IMR-90 (cell line): ENCODE measurements at regions not wholly inside any gene's neighbourhood (a gene's known extent, or its start where the extent isn't known, plus 50 kb on each side); places are given as distances from the start of the nearest gene placed in this dataset.
A peak's percentile ranks its signal among the peaks of the same experiment; 100 is the strongest.

Source experiments
- ATAC-seq: fragments of 200-7000 bp; cut with Tn5 transposase; 2 replicates; pipeline ENCODE4 v1.9.1; 2020; ENCODE audit warnings: low read depth, mild to moderate bottlenecking, moderate library complexity
- BruUV-seq: library from RNA; stranded (reverse); fragments of 400-500 nt; replicated peaks from 2 replicates; lab custom pipeline; 2021; lab: Mats Ljungman, UMichigan
- CTCF ChIA-PET: fragments of 300-600 bp; formaldehyde crosslinking; extraction: SDS; loops from one replicate; lab custom pipeline; 2021; ENCODE audit warnings: antibody characterized with exemption; lab: Yijun Ruan, JAX
- POLR2A ChIA-PET: fragments of 300-600 bp; sonication (Branson Sonifier 250); formaldehyde crosslinking; loops from one replicate; lab custom pipeline; 2022; ENCODE audit warnings: antibody characterized with exemption; ENCODE audit not compliant: unreplicated experiment; lab: Charles Lee
- DNase-seq: peaks from one replicate; pipeline ENCODE4 v3.0.0; 2013
- H2AFZ ChIP-seq: replicated peaks from 2 replicates; pipeline ENCODE3; 2013; ENCODE audit warnings: low read length, mild to moderate bottlenecking; ENCODE audit not compliant: poor library complexity
- H2AK5ac ChIP-seq: 2 replicates; pipeline ENCODE4 v1.6.1; 2013; ENCODE audit warnings: low read depth, low read length, inconsistent platforms
- H2AK9ac ChIP-seq: replicated peaks from 2 replicates; pipeline ENCODE3; 2013; ENCODE audit warnings: mild to moderate bottlenecking, low read depth, low read length, moderate library complexity; ENCODE audit not compliant: poor library complexity
- H2BK120ac ChIP-seq: 2 replicates; pipeline ENCODE4 v1.6.1; 2013; ENCODE audit warnings: low read depth, low read length, inconsistent platforms
- H2BK15ac ChIP-seq: 3 replicates; pipeline ENCODE4 v1.6.1; 2013; ENCODE audit warnings: low read depth, low read length, inconsistent platforms
- H2BK20ac ChIP-seq: 2 replicates; pipeline ENCODE4 v1.6.1; 2013; ENCODE audit warnings: low read depth, mild to moderate bottlenecking, inconsistent platforms, low read length, moderate library complexity
- H2BK5ac ChIP-seq: 2 replicates; pipeline ENCODE4 v1.6.1; 2013; ENCODE audit warnings: mild to moderate bottlenecking, low read depth, low read length, inconsistent platforms; ENCODE audit not compliant: poor library complexity, severe bottlenecking
- H3K14ac ChIP-seq: replicated peaks from 2 replicates; pipeline ENCODE4 v1.6.1; 2013; ENCODE audit warnings: low read depth, low read length, inconsistent platforms
- H3K18ac ChIP-seq: 2 replicates; pipeline ENCODE4 v1.6.1; 2013; ENCODE audit warnings: low read depth, low read length, control low read depth
- H3K23ac ChIP-seq: 2 replicates; pipeline ENCODE4 v1.6.1; 2013; ENCODE audit warnings: low read depth, low read length, inconsistent platforms
- H3K27ac ChIP-seq: 2 replicates; pipeline ENCODE4 v1.5.1; 2013; ENCODE audit warnings: mild to moderate bottlenecking, control low read depth, low read length; ENCODE audit not compliant: insufficient read depth
- H3K27me3 ChIP-seq: 2 replicates; pipeline ENCODE4 v1.6.1; 2013; ENCODE audit warnings: low read length; ENCODE audit not compliant: control insufficient read depth, insufficient read depth
- H3K36me3 ChIP-seq: 2 replicates; pipeline ENCODE4 v1.6.1; 2013; ENCODE audit warnings: low read length, mixed read lengths; ENCODE audit not compliant: control insufficient read depth, insufficient read depth
- H3K4ac ChIP-seq: 2 replicates; pipeline ENCODE4 v1.6.1; 2013; ENCODE audit warnings: low read depth, low read length, inconsistent platforms
- H3K4me1 ChIP-seq: 2 replicates; pipeline ENCODE4 v1.6.1; 2013; ENCODE audit warnings: low read length, mixed read lengths; ENCODE audit not compliant: control insufficient read depth, insufficient read depth
- H3K4me2 ChIP-seq: 2 replicates; pipeline ENCODE4 v1.6.1; 2013; ENCODE audit warnings: low read depth, mild to moderate bottlenecking, control low read depth, low read length, moderate library complexity
- H3K4me3 ChIP-seq: 2 replicates; pipeline ENCODE4 v1.5.1; 2013; ENCODE audit warnings: low read depth, mild to moderate bottlenecking, control low read depth, low read length, moderate library complexity; ENCODE audit not compliant: insufficient read depth
- H3K56ac ChIP-seq: 2 replicates; pipeline ENCODE4 v1.6.1; 2013; ENCODE audit warnings: low read length, inconsistent platforms; ENCODE audit not compliant: insufficient read depth; ENCODE audit errors: extremely low read depth
- H3K79me1 ChIP-seq, 2 experiments: 2 replicates each; pipeline ENCODE4 v1.6.1; 2013; ENCODE audit warnings: low read length in 2 of 2, inconsistent platforms in 1 of 2, low read depth in 1 of 2
- H3K9ac ChIP-seq: 2 replicates; pipeline ENCODE4 v1.6.1; 2013; ENCODE audit warnings: low read depth, low read length, control low read depth
- H3K9me1 ChIP-seq: 2 replicates; pipeline ENCODE4 v1.6.1; 2013; ENCODE audit warnings: low read length, inconsistent platforms; ENCODE audit not compliant: insufficient read depth
- H3K9me3 ChIP-seq: 2 replicates; pipeline ENCODE4 v1.6.1; 2013; ENCODE audit warnings: low read length; ENCODE audit not compliant: control insufficient read depth, insufficient read depth
- H4K20me1 ChIP-seq: 2 replicates; pipeline ENCODE4 v1.6.1; 2013; ENCODE audit warnings: low read length, inconsistent platforms; ENCODE audit not compliant: insufficient read depth
- H4K5ac ChIP-seq: 2 replicates; pipeline ENCODE4 v1.6.1; 2013; ENCODE audit warnings: mild to moderate bottlenecking, low read depth, low read length, control low read depth
- H4K8ac ChIP-seq, 2 experiments: 2 replicates each; pipeline ENCODE4 v1.6.1; 2013; ENCODE audit warnings: low read depth in 2 of 2, low read length in 2 of 2, control low read depth in 1 of 2, inconsistent platforms in 1 of 2
- H4K91ac ChIP-seq: 2 replicates; pipeline ENCODE4 v1.6.1; 2013; ENCODE audit warnings: low read depth, low read length, inconsistent platforms; ENCODE audit not compliant: insufficient read depth
- CTCF ChIP-seq: conservative IDR thresholded peaks from 2 replicates; pipeline ENCODE4 v1.5.1; 2012; ENCODE audit warnings: mild to moderate bottlenecking, low read depth, low read length, improper control_type of control experiment
- MAFK ChIP-seq: IDR thresholded peaks from 2 replicates; pipeline ENCODE4 v1.6.1; 2012; ENCODE audit warnings: low read depth, low read length, improper control_type of control experiment
- MXI1 ChIP-seq: IDR thresholded peaks from 2 replicates; pipeline ENCODE4 v1.6.1; 2012; ENCODE audit warnings: low read depth, mild to moderate bottlenecking, low read length, moderate library complexity, borderline replicate concordance
- NFE2L2 ChIP-seq: fragments of 150-350 bp; IDR thresholded peaks from 2 replicates; pipeline ENCODE4 v1.6.1; 2016; ENCODE audit warnings: low read depth, mild to moderate bottlenecking, low read length
- RCOR1 ChIP-seq: IDR thresholded peaks from 2 replicates; pipeline ENCODE4 v1.6.1; 2012; ENCODE audit warnings: mild to moderate bottlenecking, low read length, improper control_type of control experiment; ENCODE audit not compliant: insufficient replicate concordance
- WGBS, 2 experiments: methylation state at CpG; one replicate each; pipeline versions ENCODE4 v1.1.5 to v1.1.7; 2013; ENCODE audit warnings: missing lambda C conversion rate in 2 of 2; ENCODE audit not compliant: insufficient read length in 1 of 2; ENCODE audit errors: extremely low coverage in 2 of 2; 5-methylcytosine and 5-hydroxymethylcytosine counted together
- dilution Hi-C: fragments of 300-500 bp; cut with HindIII; formaldehyde crosslinking; loops from one replicate; pipeline ENCODE4 v1.14.3; 2018; ENCODE audit warnings: low sequenced_read_pairs; ENCODE audit not compliant: unreplicated experiment
- in situ Hi-C: fragments of 300-500 bp; cut with MboI; formaldehyde crosslinking; loops from 3 replicates; pipeline ENCODE4 v1.14.3; 2019; ENCODE audit warnings: low sequenced_read_pairs, inconsistent platforms, mixed read lengths
- intact Hi-C: fragments of 100-400 bp; cut with micrococcal nuclease; formaldehyde crosslinking; loops from 2 replicates; pipeline ENCODE4 v1.10.0; 2022

- Histone ChIP-seq H3K14ac (no peak overlapping the region), H3K4me2 (no peak overlapping the region), H3K9me1 (no peaks in the 10 kb centered on the region), H2BK15ac (no peak overlapping the region), H3K4me3 (no peak overlapping the region), H3K23ac (no peak overlapping the region), H2BK20ac (no peak overlapping the region), H3K9me3 (peaks cover 10% of the 10 kb centered on the region), H4K8ac (no peak overlapping the region), H3K36me3 (no peaks in the 10 kb centered on the region), H3K9ac (peak overlapping the region; percentile 26; the same call in 1 of the 2 replicates), H3K27me3 (no peaks in the 10 kb centered on the region; the same call in 1 of the 2 replicates), H4K91ac (no peak overlapping the region), H3K27ac (peak overlapping the region; percentile 84; the same call in 1 of the 2 replicates), H4K20me1 (no peaks in the 10 kb centered on the region; the same call in 1 of the 2 replicates), H2AFZ (no peak overlapping the region), H2BK5ac (no peak overlapping the region), H4K5ac (peak overlapping the region; percentile 86; the same call in 1 of the 2 replicates), H3K4ac (no peak overlapping the region), H3K56ac (no peak overlapping the region), H3K4me1 (peaks cover 20% of the 10 kb centered on the region; the same call in 1 of the 2 replicates), H2BK120ac (no peak overlapping the region), H2AK9ac (no peak overlapping the region), H2AK5ac (no peak overlapping the region), H3K18ac (peak overlapping the region; percentile 89; the same call in 1 of the 2 replicates), H3K79me1 (no peaks in the 10 kb centered on the region)
- TF ChIP-seq MAFK: no peak
- TF ChIP-seq NFE2L2: no peak
- no peak for TF ChIP-seq CTCF
- no peak for TF ChIP-seq RCOR1
- TF ChIP-seq MXI1: no peak
- BruUV-seq: no TSS peak
- DNase-seq (peak; percentile 15), ATAC-seq (no peak)
- CTCF ChIA-PET: no interaction called here
- in situ Hi-C loops (loop anchor here (25.0 kb wide), 1 partner anchor 97 kb away; no protein-coding TSS in a partner anchor), intact Hi-C loops (no loop called here), dilution Hi-C loops (no loop called here)
- no CpG with 5 or more reads among the region's 8 CpGs for WGBS, 2 experiments
- POLR2A ChIA-PET: no interaction called here
Observed at GRCh38 chr20:48015141-48015910, 230.0 kb upstream of the SULF2 start.
